ENCODE measurements at regions not wholly inside any gene's neighbourhood (a gene's known extent, or its start where the extent isn't known, plus 50 kb on each side); places are given as distances from the start of the nearest gene placed in this dataset.
"Not testable (repeated sequence)": the region's sequence is repeated elsewhere in the genome, so short reads cannot be mapped to it uniquely, and the experiment has no call there.

GRCh38 chr16:29307598-29308507, 98.7 kb downstream of the NPIPB11 start:
- H3K27ac ChIP-seq (ENCODE audit: low read depth, low read length): no peak overlapping the region
- H3K4me1 ChIP-seq (ENCODE audit: insufficient read depth, low read length): peaks cover 7% of the 10 kb centered on the region
- no peaks in the 10 kb centered on the region for H3K9me3 ChIP-seq (ENCODE audit: low read length)
- H3K36me3 ChIP-seq (ENCODE audit: insufficient read depth, low read length): peaks cover 4% of the 10 kb centered on the region
- no peaks in the 10 kb centered on the region for H3K27me3 ChIP-seq (ENCODE audit: control insufficient read depth in 1 of 2, insufficient read depth in 2 of 2, low read length in 2 of 2)
- no peak overlapping the region for H3K4me3 ChIP-seq (ENCODE audit: low read depth in 1 of 2, low read length in 2 of 2)
- no peak overlapping the region for H3K9ac ChIP-seq (ENCODE audit: low read length)

DNA sequence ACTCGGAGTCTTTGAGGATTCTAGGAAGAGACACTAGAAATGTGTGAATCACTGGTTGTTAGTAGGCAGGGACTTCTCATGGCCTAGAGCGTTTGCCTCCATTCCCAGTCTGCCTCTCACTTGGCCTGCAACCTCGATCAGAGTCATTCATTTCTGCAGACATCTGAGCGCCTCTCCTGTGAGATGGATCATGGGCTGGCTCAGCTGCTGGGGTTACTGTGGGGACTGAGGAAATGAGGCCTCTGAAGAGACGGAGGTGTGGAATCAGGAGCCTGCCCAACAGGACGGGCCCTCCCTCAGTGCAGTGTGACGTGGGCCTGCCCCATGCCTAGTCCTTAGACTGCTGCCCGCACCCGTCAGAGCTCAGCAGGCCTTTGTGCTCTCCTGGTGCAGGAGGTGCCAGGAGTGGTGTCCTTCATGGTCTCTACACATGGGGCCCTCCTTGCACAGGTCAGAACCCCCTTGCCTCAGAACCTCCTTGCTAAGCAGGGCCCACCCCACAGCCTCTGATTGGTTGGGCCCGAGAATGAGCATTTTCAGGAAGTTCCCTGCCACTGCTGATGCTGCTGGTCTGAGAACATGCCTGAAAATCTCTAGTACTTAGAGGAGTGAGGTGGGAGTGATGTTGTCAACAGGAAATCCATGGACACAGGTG, 99.4 kb downstream of the NPIPB11 start:
- Histone ChIP-seq H3K4me1 (ENCODE audit: insufficient read depth, low read length) (peaks cover 7% of the 10 kb centered on the region), H3K27me3 (ENCODE audit: control insufficient read depth in 1 of 2, insufficient read depth in 2 of 2, low read length in 2 of 2) (no peaks in the 10 kb centered on the region), H3K9ac (ENCODE audit: low read length) (no peak overlapping the region), H3K27ac (ENCODE audit: low read depth, low read length) (no peak overlapping the region), H3K9me3 (ENCODE audit: low read length) (no peaks in the 10 kb centered on the region), H3K4me3 (ENCODE audit: low read depth in 1 of 2, low read length in 2 of 2) (no peak overlapping the region), H3K36me3 (ENCODE audit: insufficient read depth, low read length) (peaks cover 4% of the 10 kb centered on the region)

- Histone ChIP-seq H3K9me3 (ENCODE audit: low read length) (no peaks in the 10 kb centered on the region), H3K4me3 (ENCODE audit: low read depth in 1 of 2, low read length in 2 of 2) (no peak overlapping the region), H3K4me1 (ENCODE audit: insufficient read depth, low read length) (peaks cover 7% of the 10 kb centered on the region), H3K27ac (ENCODE audit: low read depth, low read length) (no peak overlapping the region), H3K9ac (ENCODE audit: low read length) (no peak overlapping the region), H3K36me3 (ENCODE audit: insufficient read depth, low read length) (peaks cover 4% of the 10 kb centered on the region), H3K27me3 (ENCODE audit: control insufficient read depth in 1 of 2, insufficient read depth in 2 of 2, low read length in 2 of 2) (no peaks in the 10 kb centered on the region)
Measured at GRCh38 chr16:29306201-29306600, 100.3 kb downstream of the NPIPB11 start.

GRCh38 chr16:29305018-29305417, 101.5 kb downstream of the NPIPB11 start:
- H3K9me3 ChIP-seq (ENCODE audit: low read length); H3K9ac ChIP-seq (ENCODE audit: low read length); H3K27ac ChIP-seq (ENCODE audit: low read depth, low read length); H3K4me3 ChIP-seq (ENCODE audit: low read depth in 1 of 2, low read length in 2 of 2); H3K36me3 ChIP-seq (ENCODE audit: insufficient read depth, low read length); H3K27me3 ChIP-seq (ENCODE audit: control insufficient read depth in 1 of 2, insufficient read depth in 2 of 2, low read length in 2 of 2): not testable (repeated sequence)
- peaks cover 10% of the 10 kb centered on the region for H3K4me1 ChIP-seq (ENCODE audit: insufficient read depth, low read length)

DNA sequence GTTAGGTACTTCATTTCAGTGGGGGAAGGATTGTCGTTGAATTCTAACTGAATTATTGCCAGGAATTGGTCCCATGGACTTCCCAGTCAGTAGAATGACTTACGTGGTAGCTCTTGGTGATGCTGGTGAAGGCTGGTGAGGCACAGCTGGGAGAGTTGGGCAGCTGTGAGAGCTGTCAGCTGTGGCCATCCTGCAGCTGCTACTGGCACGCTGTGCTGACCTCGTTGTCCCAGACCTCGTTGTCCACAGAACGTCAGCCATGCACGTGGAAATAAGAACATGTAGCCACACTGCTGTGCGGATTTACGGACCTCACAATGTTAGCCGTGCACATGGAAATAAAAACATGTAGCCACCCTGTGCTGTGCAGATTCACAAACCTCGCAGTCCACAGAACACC, 102.3 kb downstream of the NPIPB11 start:
- H3K9ac ChIP-seq (ENCODE audit: low read length): no peak overlapping the region
- H3K27ac ChIP-seq (ENCODE audit: low read depth, low read length): no peak overlapping the region
- no peak overlapping the region for H3K4me3 ChIP-seq (ENCODE audit: low read depth in 1 of 2, low read length in 2 of 2)
- peaks cover 4% of the 10 kb centered on the region for H3K36me3 ChIP-seq (ENCODE audit: insufficient read depth, low read length)
- H3K4me1 ChIP-seq (ENCODE audit: insufficient read depth, low read length): peaks cover 10% of the 10 kb centered on the region
- H3K9me3 ChIP-seq (ENCODE audit: low read length): no peaks in the 10 kb centered on the region
- H3K27me3 ChIP-seq (ENCODE audit: control insufficient read depth in 1 of 2, insufficient read depth in 2 of 2, low read length in 2 of 2): no peaks in the 10 kb centered on the region

GRCh38 chr16:29303520-29303919, 103.0 kb downstream of the NPIPB11 start:
- Histone ChIP-seq H3K9me3 (ENCODE audit: low read length) (no peaks in the 10 kb centered on the region), H3K4me3 (ENCODE audit: low read depth in 1 of 2, low read length in 2 of 2) (no peak overlapping the region), H3K36me3 (ENCODE audit: insufficient read depth, low read length) (peaks cover 4% of the 10 kb centered on the region), H3K4me1 (ENCODE audit: insufficient read depth, low read length) (peaks cover 10% of the 10 kb centered on the region), H3K9ac (ENCODE audit: low read length) (no peak overlapping the region), H3K27me3 (ENCODE audit: control insufficient read depth in 1 of 2, insufficient read depth in 2 of 2, low read length in 2 of 2) (no peaks in the 10 kb centered on the region), H3K27ac (ENCODE audit: low read depth, low read length) (no peak overlapping the region)

DNA sequence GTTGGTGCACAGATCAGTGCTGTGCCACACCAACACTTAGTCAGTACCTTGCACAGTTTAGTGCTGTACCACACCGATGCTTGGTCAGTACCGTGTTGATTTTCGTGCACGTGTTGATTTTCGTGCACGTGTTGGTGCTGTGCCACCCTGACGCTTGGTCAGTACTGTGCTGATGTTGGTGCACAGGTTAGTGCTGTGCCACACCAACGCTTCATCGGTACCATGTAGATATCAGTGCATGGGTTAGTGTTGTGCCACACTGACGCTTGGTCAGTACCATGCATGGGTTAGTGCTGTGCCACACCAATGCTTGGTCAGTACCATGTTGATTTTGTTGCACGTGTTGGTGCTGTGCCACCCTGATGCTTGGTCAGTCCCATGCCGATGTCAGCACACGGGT, 103.5 kb downstream of the NPIPB11 start:
- Histone ChIP-seq H3K4me1 (ENCODE audit: insufficient read depth, low read length) (peaks cover 10% of the 10 kb centered on the region), H3K9ac (ENCODE audit: low read length) (no peak overlapping the region), H3K27me3 (ENCODE audit: control insufficient read depth in 1 of 2, insufficient read depth in 2 of 2, low read length in 2 of 2) (no peaks in the 10 kb centered on the region), H3K27ac (ENCODE audit: low read depth, low read length) (no peak overlapping the region), H3K9me3 (ENCODE audit: low read length) (no peaks in the 10 kb centered on the region), H3K4me3 (ENCODE audit: low read depth in 1 of 2, low read length in 2 of 2) (no peak overlapping the region), H3K36me3 (ENCODE audit: insufficient read depth, low read length) (peaks cover 4% of the 10 kb centered on the region)

DNA sequence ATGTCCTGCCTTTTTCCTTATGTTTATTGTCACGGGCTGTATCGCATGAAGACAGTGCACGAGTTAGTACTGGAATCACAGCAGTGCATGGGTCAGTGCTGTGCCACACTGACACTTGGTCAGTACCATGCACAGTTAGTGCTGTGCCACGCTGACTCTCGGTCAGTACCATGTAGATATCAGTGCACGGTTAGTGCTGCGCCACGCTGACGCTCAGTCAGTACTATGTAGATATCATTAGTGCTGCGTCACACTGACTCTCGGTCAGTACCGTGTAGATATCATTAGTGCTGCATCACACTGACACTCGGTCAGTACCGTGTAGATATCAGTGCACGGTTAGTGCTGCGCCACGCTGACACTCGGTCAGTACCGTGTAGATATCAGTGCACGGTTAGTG, 104.1 kb downstream of the NPIPB11 start:
- H3K27ac ChIP-seq (ENCODE audit: low read depth, low read length); H3K9me3 ChIP-seq (ENCODE audit: low read length); H3K9ac ChIP-seq (ENCODE audit: low read length); H3K27me3 ChIP-seq (ENCODE audit: control insufficient read depth in 1 of 2, insufficient read depth in 2 of 2, low read length in 2 of 2); H3K4me1 ChIP-seq (ENCODE audit: insufficient read depth, low read length); H3K4me3 ChIP-seq (ENCODE audit: low read depth in 1 of 2, low read length in 2 of 2); H3K36me3 ChIP-seq (ENCODE audit: insufficient read depth, low read length): not testable (repeated sequence)

DNA sequence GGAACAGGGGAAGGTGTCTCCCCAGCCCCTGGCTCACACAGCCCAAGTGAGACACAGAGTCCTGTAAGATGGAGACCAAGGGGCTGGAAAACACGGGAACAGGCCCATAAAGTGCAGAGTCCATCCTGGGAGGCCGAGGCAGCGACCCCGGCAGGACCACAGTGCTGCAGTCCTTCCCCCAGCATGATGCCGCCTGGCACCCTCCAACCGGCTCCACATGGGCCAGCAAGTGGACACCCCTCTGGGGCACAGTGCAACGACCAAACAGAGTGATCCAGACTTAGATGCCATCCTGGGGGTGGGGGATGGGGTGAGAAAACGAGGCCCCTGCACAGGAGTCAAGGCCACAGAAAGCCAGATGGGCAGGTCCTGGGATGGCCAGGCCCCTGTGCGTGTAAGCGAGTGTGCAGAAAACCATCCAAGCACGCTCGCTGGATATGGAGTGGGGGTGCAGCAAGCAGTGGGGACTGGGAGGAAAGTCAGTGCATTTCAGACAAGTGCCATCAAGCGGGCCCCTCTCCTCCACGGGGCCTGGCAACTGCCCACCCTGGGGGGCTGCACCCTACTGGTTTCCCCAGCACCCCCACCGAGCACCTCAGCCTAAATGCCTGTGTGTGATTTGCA, 104.7 kb downstream of the NPIPB11 start:
- H3K9ac ChIP-seq (ENCODE audit: low read length); H3K4me1 ChIP-seq (ENCODE audit: insufficient read depth, low read length); H3K27ac ChIP-seq (ENCODE audit: low read depth, low read length); H3K9me3 ChIP-seq (ENCODE audit: low read length); H3K4me3 ChIP-seq (ENCODE audit: low read depth in 1 of 2, low read length in 2 of 2); H3K27me3 ChIP-seq (ENCODE audit: control insufficient read depth in 1 of 2, insufficient read depth in 2 of 2, low read length in 2 of 2); H3K36me3 ChIP-seq (ENCODE audit: insufficient read depth, low read length): not testable (repeated sequence)

DNA sequence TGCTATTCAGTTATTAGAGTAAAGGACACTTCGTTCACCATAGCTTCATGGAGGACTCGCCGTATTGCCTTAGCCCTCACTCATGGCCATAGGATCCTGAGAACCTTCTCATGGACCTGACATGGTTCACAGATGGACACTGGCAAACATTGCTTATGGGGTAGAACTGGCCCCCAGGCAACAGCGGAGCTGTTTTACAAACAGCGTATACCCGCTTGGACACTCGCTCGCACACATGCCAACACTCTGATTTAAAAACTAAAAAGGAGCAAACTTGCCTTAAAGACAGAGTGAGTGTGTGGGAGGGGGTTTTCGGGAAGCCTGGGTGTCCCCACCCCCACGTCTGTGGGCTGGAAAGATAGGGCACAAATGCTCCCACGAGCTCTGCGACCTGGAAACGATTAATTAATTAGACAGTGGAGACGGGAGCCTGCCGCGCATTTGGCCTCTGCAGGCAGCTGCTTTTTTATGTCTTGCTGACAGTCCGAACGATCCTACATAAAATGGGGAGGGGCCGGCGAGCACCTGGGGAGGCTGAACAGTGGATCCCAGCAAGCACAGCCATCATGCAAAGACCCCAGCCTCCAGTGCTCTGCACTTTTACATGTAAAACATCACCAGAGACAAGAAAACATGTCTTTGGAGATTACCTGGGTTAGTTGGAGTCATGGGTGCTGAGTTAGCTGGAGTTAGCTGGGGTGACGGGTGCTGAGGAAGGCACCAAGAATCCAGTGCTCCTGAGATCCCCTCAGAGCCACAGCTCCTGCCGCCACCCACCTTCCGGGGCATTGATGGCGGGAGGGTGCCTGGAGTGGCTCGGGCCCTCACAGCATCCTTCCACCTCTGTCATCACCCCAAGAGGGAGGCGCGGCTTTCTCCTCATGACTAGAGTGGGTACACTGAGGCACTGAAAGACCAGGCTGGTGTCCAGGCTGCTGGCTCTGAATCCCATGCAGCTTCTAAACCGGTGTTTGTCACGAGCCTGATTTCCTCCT, 105.7 kb downstream of the NPIPB11 start:
- not testable (repeated sequence) for H3K4me3 ChIP-seq (ENCODE audit: low read depth in 1 of 2, low read length in 2 of 2); H3K27me3 ChIP-seq (ENCODE audit: control insufficient read depth in 1 of 2, insufficient read depth in 2 of 2, low read length in 2 of 2); H3K36me3 ChIP-seq (ENCODE audit: insufficient read depth, low read length); H3K9me3 ChIP-seq (ENCODE audit: low read length); H3K9ac ChIP-seq (ENCODE audit: low read length); H3K4me1 ChIP-seq (ENCODE audit: insufficient read depth, low read length); H3K27ac ChIP-seq (ENCODE audit: low read depth, low read length)

DNA sequence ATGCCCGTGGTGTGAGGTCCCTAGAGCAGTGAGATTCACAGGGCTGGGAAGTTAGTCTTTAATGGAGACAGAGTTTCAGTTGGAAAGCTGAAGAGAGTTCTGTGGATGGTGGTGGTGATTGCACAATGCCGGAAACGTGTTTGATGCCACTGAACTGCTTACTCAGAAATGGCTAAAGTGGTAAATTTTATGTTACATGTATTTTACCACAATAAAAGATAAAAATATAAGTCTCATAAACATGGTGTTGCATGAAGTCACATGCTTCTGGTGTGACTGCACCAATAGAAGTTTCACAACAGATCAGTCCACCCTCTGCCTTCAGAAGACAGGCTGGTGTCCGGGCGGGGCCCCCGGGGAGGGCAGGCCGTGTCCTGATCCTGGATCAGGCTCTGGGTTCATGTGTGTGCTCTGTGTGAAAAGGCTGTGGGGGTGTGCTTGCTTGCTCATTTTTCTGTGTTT, 106.5 kb downstream of the NPIPB11 start:
- not testable (repeated sequence) for H3K36me3 ChIP-seq (ENCODE audit: insufficient read depth, low read length); H3K27me3 ChIP-seq (ENCODE audit: control insufficient read depth in 1 of 2, insufficient read depth in 2 of 2, low read length in 2 of 2); H3K4me3 ChIP-seq (ENCODE audit: low read depth in 1 of 2, low read length in 2 of 2); H3K9ac ChIP-seq (ENCODE audit: low read length); H3K9me3 ChIP-seq (ENCODE audit: low read length); H3K27ac ChIP-seq (ENCODE audit: low read depth, low read length); H3K4me1 ChIP-seq (ENCODE audit: insufficient read depth, low read length)

All from muscle layer of colon (tissue), 2 donors.